ENCODE measurements at regions not wholly inside any gene's neighbourhood (a gene's known extent, or its start where the extent isn't known, plus 50 kb on each side); places are given as distances from the start of the nearest gene placed in this dataset.
A peak's percentile ranks its signal among the peaks of the same experiment; 100 is the strongest.

GRCh38 chr6:11357285-11357684 lies 124.8 kb upstream of the NEDD9 start:
- no peak for DNase-seq (ENCODE audit: low read depth)
- in situ Hi-C loops (cut with HindIII; ENCODE audit: low sequenced_read_pairs): no loop called here
- no peak overlapping the region for H3K4me3 ChIP-seq (ENCODE audit: low read depth, low read length)
- TF ChIP-seq CTCF (IDR thresholded peaks at IDR 0.05; ENCODE audit: low read depth, low read length, missing control alignments): no peak

GRCh38 chr6:11356404-11357155 lies 124.1 kb upstream of the NEDD9 start:
- no peak for TF ChIP-seq CTCF (IDR thresholded peaks at IDR 0.05; ENCODE audit: low read depth, low read length, missing control alignments)
- in situ Hi-C loops (cut with HindIII; ENCODE audit: low sequenced_read_pairs): no loop called here
- DNase-seq (ENCODE audit: low read depth): no peak
- no peak overlapping the region for H3K4me3 ChIP-seq (ENCODE audit: low read depth, low read length)

GRCh38 chr6:11353921-11354389 lies 121.5 kb upstream of the NEDD9 start:
- TF ChIP-seq CTCF (IDR thresholded peaks at IDR 0.05; ENCODE audit: low read depth, low read length, missing control alignments): no peak
- DNase-seq (ENCODE audit: low read depth): peak; percentile 32
- in situ Hi-C loops (cut with HindIII; ENCODE audit: low sequenced_read_pairs): no loop called here
- no peak overlapping the region for H3K4me3 ChIP-seq (ENCODE audit: low read depth, low read length)

GRCh38 chr6:11350294-11350693 lies 117.8 kb upstream of the NEDD9 start:
- in situ Hi-C loops (cut with HindIII; ENCODE audit: low sequenced_read_pairs): no loop called here
- TF ChIP-seq CTCF (IDR thresholded peaks at IDR 0.05; ENCODE audit: low read depth, low read length, missing control alignments): no peak
- H3K4me3 ChIP-seq (ENCODE audit: low read depth, low read length): no peak overlapping the region
- DNase-seq (ENCODE audit: low read depth): no peak

- in situ Hi-C loops (cut with HindIII; ENCODE audit: low sequenced_read_pairs): no loop called here
- no peak for TF ChIP-seq CTCF (IDR thresholded peaks at IDR 0.05; ENCODE audit: low read depth, low read length, missing control alignments)
- no peak for DNase-seq (ENCODE audit: low read depth)
- no peak overlapping the region for H3K4me3 ChIP-seq (ENCODE audit: low read depth, low read length)
These were observed 117.4 kb upstream of the NEDD9 start for GRCh38 chr6:11349880-11350279.

- TF ChIP-seq CTCF (IDR thresholded peaks at IDR 0.05; ENCODE audit: low read depth, low read length, missing control alignments): no peak
- H3K4me3 ChIP-seq (ENCODE audit: low read depth, low read length): no peak overlapping the region
- no peak for DNase-seq (ENCODE audit: low read depth)
- in situ Hi-C loops (cut with HindIII; ENCODE audit: low sequenced_read_pairs): no loop called here
These were observed 114.0 kb upstream of the NEDD9 start for GRCh38 chr6:11346516-11346915.

All from astrocyte of the cerebellum (primary cell).